Fibroblast of pulmonary artery (primary cell): ENCODE measurements at regions not wholly inside any gene's neighbourhood (a gene's known extent, or its start where the extent isn't known, plus 50 kb on each side); places are given as distances from the start of the nearest gene placed in this dataset.

Source experiments
- DNase-seq: peaks from one replicate; pipeline ENCODE4 v3.0.0-alpha.2; 2010; ENCODE audit warnings: low read depth
- H3K4me3 ChIP-seq: replicated peaks from 2 replicates; pipeline ENCODE4 v1.5.1; 2011; ENCODE audit warnings: low read depth, mild to moderate bottlenecking, control low read depth, low read length, moderate library complexity
- TF ChIP-seq, protein P1 (sequence below): IDR thresholded peaks from 2 replicates; pipeline ENCODE4 v1.5.1; 2011; ENCODE audit warnings: mild to moderate bottlenecking, control low read depth, low read length, inconsistent platforms; ENCODE audit errors: missing control alignments

DNA sequence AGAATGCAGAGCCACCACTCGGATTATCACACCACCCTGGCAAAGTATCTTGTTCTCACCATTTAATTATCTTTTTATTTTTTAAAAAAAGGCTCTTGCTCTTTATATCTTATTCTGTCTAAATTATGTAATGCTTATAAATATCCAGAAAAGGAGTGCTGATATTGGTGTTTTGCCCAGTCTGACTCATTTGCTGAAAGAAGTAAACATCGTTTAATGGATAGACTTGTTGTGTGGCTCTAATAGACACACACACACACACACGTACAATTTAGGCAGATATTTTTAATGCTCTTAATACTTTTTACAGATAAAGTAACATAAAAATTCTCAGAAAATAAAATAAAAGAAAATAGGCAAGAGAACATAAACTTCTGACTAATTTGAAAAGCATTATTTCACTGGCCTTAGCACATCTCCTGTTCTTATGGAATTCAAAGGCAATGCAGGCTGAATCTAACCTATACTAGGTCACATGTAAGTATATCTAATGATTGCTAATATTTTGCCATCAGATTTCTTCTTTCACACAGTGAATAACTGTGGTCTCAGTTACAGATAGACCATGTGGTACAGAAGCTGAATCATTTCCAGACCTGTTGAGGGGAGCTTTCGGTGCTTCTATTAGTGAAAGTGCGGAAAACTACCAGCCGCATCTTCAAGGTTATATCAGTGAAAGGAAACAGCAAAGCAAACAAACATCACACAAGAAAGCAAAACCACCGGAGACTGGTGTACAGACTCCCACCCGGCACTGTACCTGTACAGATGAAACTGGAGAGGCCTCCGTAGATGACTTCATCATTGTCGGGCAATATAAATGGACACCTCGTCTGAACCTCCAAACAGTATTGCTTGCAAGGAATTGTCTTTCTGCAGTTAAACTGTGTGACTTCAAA lies 642.1 kb upstream of the ARGLU1 start:
- peak; percentile 59 for DNase-seq
- TF ChIP-seq, protein P1, sequence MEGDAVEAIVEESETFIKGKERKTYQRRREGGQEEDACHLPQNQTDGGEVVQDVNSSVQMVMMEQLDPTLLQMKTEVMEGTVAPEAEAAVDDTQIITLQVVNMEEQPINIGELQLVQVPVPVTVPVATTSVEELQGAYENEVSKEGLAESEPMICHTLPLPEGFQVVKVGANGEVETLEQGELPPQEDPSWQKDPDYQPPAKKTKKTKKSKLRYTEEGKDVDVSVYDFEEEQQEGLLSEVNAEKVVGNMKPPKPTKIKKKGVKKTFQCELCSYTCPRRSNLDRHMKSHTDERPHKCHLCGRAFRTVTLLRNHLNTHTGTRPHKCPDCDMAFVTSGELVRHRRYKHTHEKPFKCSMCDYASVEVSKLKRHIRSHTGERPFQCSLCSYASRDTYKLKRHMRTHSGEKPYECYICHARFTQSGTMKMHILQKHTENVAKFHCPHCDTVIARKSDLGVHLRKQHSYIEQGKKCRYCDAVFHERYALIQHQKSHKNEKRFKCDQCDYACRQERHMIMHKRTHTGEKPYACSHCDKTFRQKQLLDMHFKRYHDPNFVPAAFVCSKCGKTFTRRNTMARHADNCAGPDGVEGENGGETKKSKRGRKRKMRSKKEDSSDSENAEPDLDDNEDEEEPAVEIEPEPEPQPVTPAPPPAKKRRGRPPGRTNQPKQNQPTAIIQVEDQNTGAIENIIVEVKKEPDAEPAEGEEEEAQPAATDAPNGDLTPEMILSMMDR = no peak
- peak overlapping the region; percentile 8 for H3K4me3 ChIP-seq

DNA sequence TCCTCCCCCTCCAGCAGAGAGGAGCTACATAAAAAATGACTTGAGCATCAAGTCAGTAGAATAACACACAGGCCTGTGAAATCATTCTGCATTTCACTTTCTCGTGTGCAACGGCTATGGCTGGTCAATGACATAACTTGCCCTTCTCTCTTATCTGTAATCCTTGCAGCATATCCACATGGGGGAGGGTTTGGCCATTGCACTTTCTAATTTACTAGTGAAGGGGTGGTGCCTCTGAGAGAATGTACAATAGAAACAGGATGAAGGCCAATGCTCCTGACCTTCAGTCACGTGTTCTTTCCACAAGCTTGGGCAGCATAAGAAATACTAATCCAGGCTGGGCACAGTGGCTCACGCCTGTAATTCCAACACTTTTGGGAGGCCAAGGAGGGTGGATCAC lies 641.0 kb upstream of the ARGLU1 start:
- peak; percentile 13 for DNase-seq
- TF ChIP-seq, protein P1 = no peak
- no peak overlapping the region for H3K4me3 ChIP-seq

GRCh38 chr13:107205318-107206104 lies 637.6 kb upstream of the ARGLU1 start:
- TF ChIP-seq, protein P1 = peak; percentile 97
- peak; percentile 72 for DNase-seq
- H3K4me3 ChIP-seq = no peak overlapping the region

- no peak overlapping the region for H3K4me3 ChIP-seq
- TF ChIP-seq, protein P1 = peak; percentile 37
- peak; percentile 56 for DNase-seq
Measured at GRCh38 chr13:107203146-107203847, 635.4 kb upstream of the ARGLU1 start.

DNA sequence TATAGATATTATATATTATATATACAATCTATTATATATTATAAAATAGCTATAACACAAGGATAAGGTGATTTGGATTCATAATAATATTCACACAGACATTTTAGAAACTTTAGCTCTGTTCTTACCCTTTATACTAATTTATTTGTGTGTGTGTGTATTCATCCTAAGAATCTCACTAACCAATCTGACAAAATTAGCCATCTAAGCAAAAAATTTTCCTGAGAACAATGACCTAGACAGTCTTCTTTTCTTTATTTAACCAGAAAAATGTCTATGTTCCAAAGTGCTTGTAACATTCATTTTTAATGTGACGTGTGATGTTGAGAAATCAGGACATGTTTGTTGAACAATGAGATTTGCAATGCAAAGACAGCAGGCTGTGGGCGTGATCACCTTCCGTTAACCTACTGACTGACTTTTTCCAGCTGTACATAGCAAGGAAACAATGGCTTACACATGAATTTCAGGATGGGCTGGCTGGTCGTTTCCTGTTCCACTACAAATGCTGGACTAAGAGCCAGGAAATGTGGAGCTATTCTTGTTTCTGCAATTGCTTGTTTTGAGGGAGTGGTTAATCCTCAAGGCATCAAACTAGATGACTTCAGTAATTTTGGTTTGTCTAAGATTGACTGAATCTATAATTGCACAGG lies 634.6 kb upstream of the ARGLU1 start:
- TF ChIP-seq, protein P1 = no peak
- peak; percentile 97 for DNase-seq
- H3K4me3 ChIP-seq = no peak overlapping the region

DNA sequence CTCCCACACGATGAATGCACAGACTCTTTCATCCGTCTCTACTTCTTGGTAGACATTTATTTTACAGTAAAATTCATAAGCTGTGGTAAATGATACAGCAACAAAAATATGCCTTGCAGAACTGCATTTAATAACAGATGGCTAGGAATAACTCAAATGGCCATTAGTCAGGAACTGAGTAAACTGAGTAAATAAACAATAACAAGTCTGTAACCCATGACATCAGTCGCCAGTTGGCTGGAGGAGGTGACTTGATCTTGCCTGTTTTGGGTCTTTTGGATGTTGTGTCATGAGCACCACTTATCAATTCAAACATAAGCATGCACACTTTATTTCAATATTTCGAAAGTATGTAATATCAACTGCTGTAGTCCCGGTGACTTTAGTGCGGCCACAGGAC lies 632.6 kb upstream of the ARGLU1 start:
- no peak overlapping the region for H3K4me3 ChIP-seq
- TF ChIP-seq, protein P1 = no peak
- no peak for DNase-seq
